HUES6 (cell line): ENCODE measurements at regions not wholly inside any gene's neighbourhood (a gene's known extent, or its start where the extent isn't known, plus 50 kb on each side); places are given as distances from the start of the nearest gene placed in this dataset.
"Not testable (repeated sequence)": the region's sequence is repeated elsewhere in the genome, so short reads cannot be mapped to it uniquely, and the experiment has no call there.

Experiments used
- H3K27ac ChIP-seq: 2 replicates; pipeline ENCODE4 v1.7.0; 2013; ENCODE audit warnings: low read depth, mild to moderate bottlenecking, low read length, inconsistent platforms
- H3K27me3 ChIP-seq: 2 replicates; pipeline ENCODE4 v1.6.1; 2013; ENCODE audit warnings: low read length; ENCODE audit not compliant: control insufficient read depth, insufficient read depth
- H3K36me3 ChIP-seq: 2 replicates; pipeline ENCODE4 v1.6.1; 2013; ENCODE audit warnings: low read length; ENCODE audit not compliant: control insufficient read depth, insufficient read depth
- H3K4me1 ChIP-seq: 2 replicates; pipeline ENCODE4 v1.6.1; 2013; ENCODE audit warnings: low read length; ENCODE audit not compliant: control insufficient read depth, insufficient read depth
- H3K4me3 ChIP-seq: 2 replicates; pipeline ENCODE4 v1.5.1; 2013; ENCODE audit warnings: low read depth, low read length
- H3K9ac ChIP-seq: one replicate; pipeline ENCODE4 v1.6.1; 2013; ENCODE audit warnings: mild to moderate bottlenecking, low read length
- H3K9me3 ChIP-seq: 2 replicates; pipeline ENCODE4 v1.6.1; 2013; ENCODE audit warnings: low read depth, low read length; ENCODE audit not compliant: control insufficient read depth, insufficient read depth

DNA sequence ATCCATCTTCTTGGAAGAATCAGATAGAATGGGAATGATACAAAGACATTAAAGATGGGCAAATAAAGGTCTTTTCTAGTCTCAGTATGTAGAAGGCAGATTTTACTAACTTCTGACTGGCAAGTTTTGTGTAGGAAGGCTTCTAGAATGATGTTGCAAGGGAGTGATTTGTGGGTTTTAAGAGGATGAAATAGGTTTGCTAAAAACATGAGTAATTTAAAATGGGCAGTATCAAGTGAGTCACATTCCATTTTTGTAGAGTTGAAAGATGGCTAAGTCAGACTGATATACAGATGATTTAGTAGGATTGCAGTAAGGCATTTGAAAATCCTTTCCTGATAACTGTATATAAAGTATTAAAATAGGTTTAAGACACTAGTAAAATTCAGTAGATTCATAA, 777.4 kb downstream of the SORCS1 start:
- no peaks in the 10 kb centered on the region for H3K9me3 ChIP-seq
- H3K4me1 ChIP-seq, result no peaks in the 10 kb centered on the region
- H3K4me3 ChIP-seq, result no peak overlapping the region
- no peaks in the 10 kb centered on the region for H3K27me3 ChIP-seq
- no peak overlapping the region for H3K9ac ChIP-seq
- no peaks in the 10 kb centered on the region for H3K36me3 ChIP-seq
- H3K27ac ChIP-seq, result no peak overlapping the region

DNA sequence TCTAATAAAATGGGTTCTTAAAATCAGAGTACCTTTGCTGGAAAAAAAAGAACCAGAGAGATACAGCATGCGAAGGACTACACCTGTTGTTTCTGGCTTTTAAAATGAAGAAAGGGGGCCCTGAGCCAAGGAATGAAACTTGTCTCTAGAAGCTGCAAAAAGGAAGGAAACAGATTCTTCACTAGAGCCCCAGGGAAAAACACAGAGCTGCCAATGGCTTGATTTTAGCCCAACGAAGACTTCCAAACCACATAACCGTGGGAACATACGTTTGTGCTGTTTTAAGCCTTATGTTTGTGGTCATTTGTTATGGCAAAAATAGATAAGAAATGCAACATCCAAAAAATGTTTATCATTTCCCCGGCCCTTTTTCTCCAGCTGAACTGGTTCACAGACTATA, 780.0 kb downstream of the SORCS1 start:
- H3K4me1 ChIP-seq, result no peaks in the 10 kb centered on the region
- no peaks in the 10 kb centered on the region for H3K36me3 ChIP-seq
- peaks cover 7% of the 10 kb centered on the region; the same call in 1 of the 2 replicates for H3K9me3 ChIP-seq
- no peak overlapping the region for H3K9ac ChIP-seq
- no peak overlapping the region for H3K4me3 ChIP-seq
- no peaks in the 10 kb centered on the region for H3K27me3 ChIP-seq
- H3K27ac ChIP-seq, result no peak overlapping the region

DNA sequence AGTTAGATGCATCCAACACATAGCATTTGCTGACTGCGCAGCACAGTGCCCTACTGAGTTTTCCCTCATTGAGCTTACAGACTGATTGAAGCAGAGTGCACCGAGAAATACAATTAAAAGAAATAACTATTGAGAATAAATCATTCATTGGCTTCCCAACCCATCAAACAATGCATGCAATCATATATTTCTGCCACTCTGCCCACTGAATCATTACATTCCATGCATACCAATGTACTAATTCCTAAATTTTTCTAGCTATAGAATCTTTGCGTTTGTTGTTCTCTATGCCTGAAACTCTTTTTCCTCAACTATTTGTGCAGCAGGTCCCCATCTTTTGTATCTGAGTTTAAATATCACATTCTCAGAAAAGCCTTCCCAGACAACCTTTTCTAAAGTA, 783.8 kb downstream of the SORCS1 start:
- H3K36me3 ChIP-seq, result no peaks in the 10 kb centered on the region
- H3K4me3 ChIP-seq, result no peak overlapping the region
- no peak overlapping the region for H3K9ac ChIP-seq
- H3K27me3 ChIP-seq, result no peaks in the 10 kb centered on the region
- H3K27ac ChIP-seq, result no peak overlapping the region
- H3K4me1 ChIP-seq, result no peaks in the 10 kb centered on the region
- peaks cover 21% of the 10 kb centered on the region for H3K9me3 ChIP-seq

DNA sequence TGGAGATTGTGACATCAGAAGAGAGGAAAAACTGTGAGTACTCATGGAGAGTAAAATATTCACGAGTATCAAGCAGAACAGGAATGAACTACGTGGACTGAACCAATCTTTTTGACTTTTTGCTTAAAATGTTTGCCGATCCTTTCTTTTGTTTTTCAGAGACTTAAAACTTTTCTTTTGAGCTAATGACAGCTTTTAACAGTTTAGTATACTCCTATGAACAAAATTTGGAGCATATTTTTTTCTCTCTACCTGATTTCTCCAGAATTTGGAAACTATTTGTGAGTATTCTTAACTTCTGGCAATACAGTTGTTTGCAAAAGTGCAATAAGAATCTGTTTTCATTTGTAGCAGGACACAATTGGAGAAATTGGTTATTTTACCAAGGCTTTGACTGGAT, 786.3 kb downstream of the SORCS1 start:
- Histone ChIP-seq H3K27ac (no peak overlapping the region), H3K36me3 (no peaks in the 10 kb centered on the region), H3K4me1 (no peaks in the 10 kb centered on the region), H3K9ac (no peak overlapping the region), H3K27me3 (no peaks in the 10 kb centered on the region), H3K9me3 (peaks cover 21% of the 10 kb centered on the region), H3K4me3 (no peak overlapping the region)

- Histone ChIP-seq H3K36me3 (no peaks in the 10 kb centered on the region), H3K4me1 (no peaks in the 10 kb centered on the region), H3K27ac (no peak overlapping the region), H3K27me3 (no peaks in the 10 kb centered on the region), H3K9ac (no peak overlapping the region), H3K9me3 (no peaks in the 10 kb centered on the region), H3K4me3 (no peak overlapping the region)
These were observed 793.8 kb downstream of the SORCS1 start for GRCh38 chr10:106370751-106371150.

GRCh38 chr10:106360870-106361269, 803.6 kb downstream of the SORCS1 start:
- H3K27me3 ChIP-seq, result no peaks in the 10 kb centered on the region
- no peaks in the 10 kb centered on the region for H3K4me1 ChIP-seq
- H3K27ac ChIP-seq, result no peak overlapping the region
- H3K9me3 ChIP-seq, result no peaks in the 10 kb centered on the region
- no peak overlapping the region for H3K9ac ChIP-seq
- H3K36me3 ChIP-seq, result no peaks in the 10 kb centered on the region
- H3K4me3 ChIP-seq, result no peak overlapping the region

- Histone ChIP-seq H3K36me3 (no peaks in the 10 kb centered on the region), H3K9me3 (no peaks in the 10 kb centered on the region), H3K27ac (no peak overlapping the region), H3K4me3 (no peak overlapping the region), H3K9ac (no peak overlapping the region), H3K4me1 (no peaks in the 10 kb centered on the region), H3K27me3 (no peaks in the 10 kb centered on the region)
These were observed 809.1 kb downstream of the SORCS1 start for GRCh38 chr10:106355450-106355849.

GRCh38 chr10:106348933-106349332, 815.6 kb downstream of the SORCS1 start:
- H3K36me3 ChIP-seq, result no peaks in the 10 kb centered on the region
- H3K9ac ChIP-seq, result no peak overlapping the region
- no peaks in the 10 kb centered on the region for H3K9me3 ChIP-seq
- H3K4me3 ChIP-seq, result no peak overlapping the region
- H3K27me3 ChIP-seq, result no peaks in the 10 kb centered on the region
- no peaks in the 10 kb centered on the region for H3K4me1 ChIP-seq
- H3K27ac ChIP-seq, result no peak overlapping the region

- no peaks in the 10 kb centered on the region for H3K4me1 ChIP-seq
- no peak overlapping the region for H3K4me3 ChIP-seq
- no peaks in the 10 kb centered on the region for H3K9me3 ChIP-seq
- no peak overlapping the region for H3K9ac ChIP-seq
- no peaks in the 10 kb centered on the region for H3K27me3 ChIP-seq
- H3K27ac ChIP-seq, result no peak overlapping the region
- H3K36me3 ChIP-seq, result no peaks in the 10 kb centered on the region
These were observed 817.0 kb downstream of the SORCS1 start for GRCh38 chr10:106347547-106347946.

DNA sequence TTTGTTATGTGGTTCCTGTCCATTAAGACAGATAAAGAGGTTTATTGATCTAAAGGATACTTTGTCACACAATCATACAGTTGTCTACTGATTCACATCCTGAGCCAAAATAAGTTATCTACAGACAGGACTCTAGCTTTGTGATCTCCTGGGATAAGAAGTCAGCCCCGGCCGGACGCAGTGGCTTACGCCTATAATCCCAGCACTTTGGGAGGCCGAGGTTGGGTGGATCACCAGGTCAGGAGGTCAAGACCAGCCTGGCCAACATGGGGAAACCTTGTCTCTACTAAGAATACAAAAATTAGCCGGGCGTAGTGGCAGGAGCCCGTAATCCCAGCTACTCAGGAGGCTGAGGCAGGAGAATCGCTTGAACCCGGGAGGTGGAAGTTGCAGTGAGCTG, 821.0 kb downstream of the SORCS1 start:
- not testable (repeated sequence) for H3K4me1 ChIP-seq, H3K27ac ChIP-seq, H3K27me3 ChIP-seq, H3K36me3 ChIP-seq, H3K9ac ChIP-seq, H3K4me3 ChIP-seq, H3K9me3 ChIP-seq

DNA sequence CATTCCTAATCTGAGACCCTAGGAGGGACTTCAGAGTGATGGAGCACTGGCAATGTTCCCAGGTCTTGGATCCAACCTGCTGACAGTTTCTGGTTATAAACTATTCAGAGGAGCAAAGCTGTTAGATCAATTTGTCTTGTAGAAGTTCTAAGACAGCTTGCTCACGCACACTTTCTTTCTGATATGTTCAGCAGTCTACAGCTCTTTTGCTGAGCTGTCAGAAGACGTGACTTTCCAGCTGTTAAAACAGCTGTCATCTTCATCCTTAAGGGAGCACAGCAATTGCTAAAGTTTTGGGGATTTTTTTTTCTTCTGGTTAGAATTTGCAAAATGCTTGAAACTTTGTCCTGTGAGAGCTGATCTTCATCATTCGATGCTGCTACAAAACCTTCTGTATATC, 823.1 kb downstream of the SORCS1 start:
- no peak overlapping the region for H3K27ac ChIP-seq
- no peak overlapping the region for H3K9ac ChIP-seq
- H3K4me1 ChIP-seq, result no peaks in the 10 kb centered on the region
- H3K4me3 ChIP-seq, result no peak overlapping the region
- no peaks in the 10 kb centered on the region for H3K9me3 ChIP-seq
- H3K27me3 ChIP-seq, result no peaks in the 10 kb centered on the region
- H3K36me3 ChIP-seq, result no peaks in the 10 kb centered on the region

DNA sequence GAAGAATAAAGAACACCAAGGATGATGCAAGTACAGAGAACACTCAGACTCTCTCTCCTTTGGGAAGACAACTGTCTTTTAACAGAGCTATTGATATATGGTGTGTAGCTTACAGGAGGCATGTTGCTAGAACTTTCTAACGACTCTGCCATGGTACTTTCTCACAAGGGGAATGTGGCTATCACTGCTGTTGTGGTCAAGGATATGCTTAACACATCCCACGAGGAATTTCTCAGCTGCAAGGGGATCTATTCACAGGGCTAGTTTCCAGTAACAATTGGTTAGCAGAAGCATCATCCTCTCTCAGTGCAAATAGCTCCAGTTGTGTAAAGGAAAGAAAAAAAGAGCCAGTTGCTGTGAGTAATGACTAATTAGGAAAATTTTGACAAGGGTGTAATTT, 826.0 kb downstream of the SORCS1 start:
- H3K36me3 ChIP-seq, result no peaks in the 10 kb centered on the region
- no peak overlapping the region for H3K27ac ChIP-seq
- no peaks in the 10 kb centered on the region for H3K27me3 ChIP-seq
- no peaks in the 10 kb centered on the region for H3K9me3 ChIP-seq
- H3K4me3 ChIP-seq, result no peak overlapping the region
- H3K4me1 ChIP-seq, result no peaks in the 10 kb centered on the region
- no peak overlapping the region for H3K9ac ChIP-seq
